OCI-LY1 (cell line): ENCODE measurements at regions not wholly inside any gene's neighbourhood (a gene's known extent, or its start where the extent isn't known, plus 50 kb on each side); places are given as distances from the start of the nearest gene placed in this dataset.
"Not testable (repeated sequence)": the region's sequence is repeated elsewhere in the genome, so short reads cannot be mapped to it uniquely, and the experiment has no call there.

ENCODE experiments used
- H2AFZ ChIP-seq: fragments of 200-600 bp; sonication (generic), shearing (Covaris generic); 2 replicates; pipeline ENCODE4 v1.6.0; 2014; ENCODE audit warnings: antibody characterized with exemption, mild to moderate bottlenecking, low read length
- H3F3A ChIP-seq: fragments of 200-600 bp; sonication (generic), shearing (Covaris generic); 2 replicates; pipeline ENCODE4 v1.6.0; 2014; ENCODE audit warnings: mild to moderate bottlenecking, antibody characterized with exemption, low read length, moderate library complexity; ENCODE audit not compliant: insufficient read depth
- H3K27ac ChIP-seq: fragments of 200-600 bp; sonication (generic); 2 replicates; pipeline ENCODE4 v1.5.1; 2014; ENCODE audit warnings: low read length, mixed run types, mild to moderate bottlenecking, low read depth; ENCODE audit not compliant: poor library complexity, severe bottlenecking
- H3K27me3 ChIP-seq: fragments of 200-600 bp; sonication (generic); 2 replicates; pipeline ENCODE4 v1.6.0; 2014; ENCODE audit warnings: antibody characterized with exemption, mild to moderate bottlenecking, low read length, moderate library complexity; ENCODE audit not compliant: insufficient read depth
- H3K36me3 ChIP-seq: fragments of 200-600 bp; sonication (generic); 2 replicates; pipeline ENCODE4 v1.6.1; 2014; ENCODE audit warnings: mild to moderate bottlenecking, antibody characterized with exemption, low read length, moderate library complexity, mixed read lengths; ENCODE audit not compliant: insufficient read depth
- H3K4me1 ChIP-seq: fragments of 200-600 bp; sonication (generic); 2 replicates; pipeline ENCODE4 v1.5.1; 2014; ENCODE audit warnings: mild to moderate bottlenecking, low read length, moderate library complexity; ENCODE audit not compliant: insufficient read depth, severe bottlenecking
- H3K4me2 ChIP-seq: fragments of 200-600 bp; sonication (generic), shearing (Covaris generic); 2 replicates; pipeline ENCODE4 v1.6.1; 2014; ENCODE audit warnings: low read length
- H3K4me3 ChIP-seq: fragments of 200-600 bp; sonication (generic); 2 replicates; pipeline ENCODE4 v1.5.1; 2014; ENCODE audit warnings: low read length, low read depth, mild to moderate bottlenecking, mixed read lengths; ENCODE audit not compliant: poor library complexity, severe bottlenecking
- H3K79me2 ChIP-seq: fragments of 200-600 bp; shearing (Covaris generic); 2 replicates; pipeline ENCODE4 v1.6.1; 2016; ENCODE audit warnings: mixed run types, low read length, mixed read lengths; ENCODE audit not compliant: insufficient read depth
- H3K9ac ChIP-seq: fragments of 200-600 bp; sonication (generic), shearing (Covaris generic); 2 replicates; pipeline ENCODE4 v1.6.1; 2014; ENCODE audit warnings: mild to moderate bottlenecking, low read length, mixed read lengths
- H3K9me2 ChIP-seq: fragments of 200-600 bp; sonication (generic), shearing (Covaris generic); 2 replicates; pipeline ENCODE4 v1.6.1; 2014; ENCODE audit warnings: low read depth, mild to moderate bottlenecking, low read length, mixed read lengths
- H3K9me3 ChIP-seq: fragments of 200-600 bp; shearing (Covaris generic); 2 replicates; pipeline ENCODE4 v1.6.1; 2014; ENCODE audit warnings: low read length, mixed read lengths
- H4K20me1 ChIP-seq: fragments of 200-600 bp; sonication (generic), shearing (Covaris generic); 2 replicates; pipeline ENCODE4 v1.6.0; 2016; ENCODE audit warnings: mild to moderate bottlenecking, low read length; ENCODE audit not compliant: insufficient read depth
- CTCF ChIP-seq: fragments of 200-600 bp; sonication (generic), shearing (Covaris generic); IDR thresholded peaks from 2 replicates; pipeline ENCODE4 v1.5.1; 2017; ENCODE audit warnings: mild to moderate bottlenecking, antibody characterized with exemption, low read length, moderate library complexity, mixed read lengths
- EZH2 ChIP-seq: fragments of 200-600 bp; sonication (generic), shearing (Covaris generic); IDR thresholded peaks from 2 replicates; pipeline ENCODE4 v1.8.0; 2017; ENCODE audit warnings: borderline replicate concordance, mixed run types, mild to moderate bottlenecking, antibody characterized with exemption, low read length, moderate library complexity, mixed read lengths

GRCh38 chr16:17034477-17035252 is 436.1 kb downstream of the XYLT1 start:
- Histone ChIP-seq H3K4me2 (no peak overlapping the region), H3F3A (no peaks in the 10 kb centered on the region), H3K9me2 (no peaks in the 10 kb centered on the region), H4K20me1 (no peaks in the 10 kb centered on the region), H3K4me3 (no peak overlapping the region), H3K79me2 (no peaks in the 10 kb centered on the region), H3K9me3 (no peaks in the 10 kb centered on the region), H3K9ac (no peak overlapping the region), H3K36me3 (no peaks in the 10 kb centered on the region), H3K27me3 (no peaks in the 10 kb centered on the region; the same call in 1 of the 2 replicates), H3K27ac (no peak overlapping the region), H2AFZ (no peak overlapping the region), H3K4me1 (no peaks in the 10 kb centered on the region)
- TF ChIP-seq EZH2 (no peak), CTCF (no peak)

GRCh38 chr16:17037499-17037898 is 433.3 kb downstream of the XYLT1 start:
- H3K9ac ChIP-seq = no peak overlapping the region
- no peaks in the 10 kb centered on the region for H3F3A ChIP-seq
- no peaks in the 10 kb centered on the region for H3K9me2 ChIP-seq
- H3K4me2 ChIP-seq = no peak overlapping the region
- H3K36me3 ChIP-seq = no peaks in the 10 kb centered on the region
- no peaks in the 10 kb centered on the region for H3K79me2 ChIP-seq
- no peaks in the 10 kb centered on the region for H3K27me3 ChIP-seq
- no peaks in the 10 kb centered on the region for H3K9me3 ChIP-seq
- H3K4me3 ChIP-seq = no peak overlapping the region
- H2AFZ ChIP-seq = no peak overlapping the region
- H3K27ac ChIP-seq = no peak overlapping the region
- H3K4me1 ChIP-seq = no peaks in the 10 kb centered on the region
- TF ChIP-seq CTCF (no peak), EZH2 (no peak)
- H4K20me1 ChIP-seq = no peaks in the 10 kb centered on the region

GRCh38 chr16:17038415-17038814 is 432.3 kb downstream of the XYLT1 start:
- H3F3A ChIP-seq = no peaks in the 10 kb centered on the region
- H3K4me2 ChIP-seq = no peak overlapping the region
- TF ChIP-seq EZH2 = no peak
- no peak for TF ChIP-seq CTCF
- H3K4me3 ChIP-seq = no peak overlapping the region
- H3K79me2 ChIP-seq = no peaks in the 10 kb centered on the region
- H3K9me3 ChIP-seq = no peaks in the 10 kb centered on the region
- no peaks in the 10 kb centered on the region for H3K9me2 ChIP-seq
- no peaks in the 10 kb centered on the region for H3K27me3 ChIP-seq
- H3K9ac ChIP-seq = no peak overlapping the region
- H3K4me1 ChIP-seq = no peaks in the 10 kb centered on the region
- H3K27ac ChIP-seq = no peak overlapping the region
- H2AFZ ChIP-seq = no peak overlapping the region
- H4K20me1 ChIP-seq = no peaks in the 10 kb centered on the region
- H3K36me3 ChIP-seq = no peaks in the 10 kb centered on the region

GRCh38 chr16:17049109-17049508 is 421.7 kb downstream of the XYLT1 start:
- not testable (repeated sequence) for H3K4me3 ChIP-seq, H3K36me3 ChIP-seq, H3K4me2 ChIP-seq, H3K9ac ChIP-seq, H3K79me2 ChIP-seq, H3K9me2 ChIP-seq, H4K20me1 ChIP-seq, H3F3A ChIP-seq, H3K27ac ChIP-seq, H3K9me3 ChIP-seq, H2AFZ ChIP-seq, H3K4me1 ChIP-seq, H3K27me3 ChIP-seq
